Cardiac muscle cell (in vitro differentiated cells and primary cell): ENCODE measurements at regions not wholly inside any gene's neighbourhood (a gene's known extent, or its start where the extent isn't known, plus 50 kb on each side); places are given as distances from the start of the nearest gene placed in this dataset.
"Not testable (repeated sequence)": the region's sequence is repeated elsewhere in the genome, so short reads cannot be mapped to it uniquely, and the experiment has no call there.

ENCODE experiments used
- DNase-seq, 2 donors: peaks; one replicate each; pipeline versions ENCODE4 v3.0.0 to v3.0.0-alpha.2; 2010 to 2017; ENCODE audit warnings: low read depth in 1 of 2, low spot score in 1 of 2
- H3K27ac ChIP-seq: fragments of 200-600 bp; sonication (generic); 2 replicates; pipeline ENCODE4 v1.5.1; 2016
- H3K27me3 ChIP-seq: fragments of 200-600 bp; sonication (generic); 2 replicates; pipeline ENCODE4 v1.6.0; 2016; ENCODE audit warnings: control low read depth
- H3K36me3 ChIP-seq: fragments of 200-600 bp; sonication (generic); 2 replicates; pipeline ENCODE4 v1.5.1; 2016; ENCODE audit warnings: control low read depth
- H3K4me1 ChIP-seq: fragments of 200-600 bp; sonication (generic); 2 replicates; pipeline ENCODE4 v1.8.1; 2017; ENCODE audit warnings: low read depth, mild to moderate bottlenecking, mixed run types
- H3K4me3 ChIP-seq: fragments of 200-600 bp; sonication (generic); 2 replicates; pipeline ENCODE4 v1.5.1; 2016; ENCODE audit warnings: mild to moderate bottlenecking
- H3K9me3 ChIP-seq: fragments of 200-600 bp; sonication (generic); 2 replicates; pipeline ENCODE4 v1.5.1; 2017; ENCODE audit warnings: low read depth, mild to moderate bottlenecking, control low read depth
- CTCF ChIP-seq: IDR thresholded peaks from 2 replicates; pipeline ENCODE4 v1.5.1; 2012; ENCODE audit warnings: low read depth, mild to moderate bottlenecking, low read length

GRCh38 chr7:156041398-156041797 is 229.1 kb upstream of the SHH start:
- Histone ChIP-seq H3K4me1 (no peaks in the 10 kb centered on the region), H3K27ac (no peak overlapping the region), H3K36me3 (no peaks in the 10 kb centered on the region), H3K27me3 (no peaks in the 10 kb centered on the region), H3K4me3 (no peak overlapping the region), H3K9me3 (no peaks in the 10 kb centered on the region)
- TF ChIP-seq CTCF: no peak
- no peak for DNase-seq

- TF ChIP-seq CTCF: no peak
- DNase-seq: no peak
- Histone ChIP-seq H3K27me3 (no peaks in the 10 kb centered on the region), H3K27ac (no peak overlapping the region), H3K4me1 (no peaks in the 10 kb centered on the region), H3K36me3 (no peaks in the 10 kb centered on the region), H3K9me3 (no peaks in the 10 kb centered on the region), H3K4me3 (no peak overlapping the region)
These were observed 227.9 kb upstream of the SHH start for GRCh38 chr7:156039971-156040677.

GRCh38 chr7:156039194-156039593 is 226.9 kb upstream of the SHH start:
- H3K27ac ChIP-seq: no peak overlapping the region
- H3K36me3 ChIP-seq: no peaks in the 10 kb centered on the region
- no peaks in the 10 kb centered on the region for H3K27me3 ChIP-seq
- TF ChIP-seq CTCF: no peak
- no peak for DNase-seq
- no peaks in the 10 kb centered on the region for H3K4me1 ChIP-seq
- no peaks in the 10 kb centered on the region for H3K9me3 ChIP-seq
- no peak overlapping the region for H3K4me3 ChIP-seq

GRCh38 chr7:156038345-156038744 is 226.1 kb upstream of the SHH start:
- no peaks in the 10 kb centered on the region for H3K9me3 ChIP-seq
- DNase-seq: no peak
- TF ChIP-seq CTCF: no peak

GRCh38 chr7:156036153-156036552 is 223.9 kb upstream of the SHH start:
- no peak for TF ChIP-seq CTCF
- Histone ChIP-seq H3K4me3 (no peak overlapping the region), H3K9me3 (no peaks in the 10 kb centered on the region), H3K36me3 (no peaks in the 10 kb centered on the region), H3K27ac (no peak overlapping the region), H3K27me3 (no peaks in the 10 kb centered on the region), H3K4me1 (no peaks in the 10 kb centered on the region)
- DNase-seq: no peak

More at GRCh38 chr7:156038345-156038744, 226.1 kb upstream of the SHH start:
- H3K36me3 ChIP-seq: no peaks in the 10 kb centered on the region
- no peaks in the 10 kb centered on the region for H3K4me1 ChIP-seq
- H3K4me3 ChIP-seq: no peak overlapping the region
- no peak overlapping the region for H3K27ac ChIP-seq
- no peaks in the 10 kb centered on the region for H3K27me3 ChIP-seq

GRCh38 chr7:156035387-156035786 is 223.1 kb upstream of the SHH start:
- not testable (repeated sequence) for H3K4me1 ChIP-seq, DNase-seq, H3K4me3 ChIP-seq, H3K36me3 ChIP-seq, H3K9me3 ChIP-seq, H3K27me3 ChIP-seq, H3K27ac ChIP-seq
